NOMO-1 treated with DMSO at 0.1 percent for 48 hours (cell line): ENCODE measurements at regions not wholly inside any gene's neighbourhood (a gene's known extent, or its start where the extent isn't known, plus 50 kb on each side); places are given as distances from the start of the nearest gene placed in this dataset.
"Not testable (repeated sequence)": the region's sequence is repeated elsewhere in the genome, so short reads cannot be mapped to it uniquely, and the experiment has no call there.

ENCODE experiments used
- DNase-seq: peaks from one replicate; lab custom pipeline; 2025; ENCODE audit not compliant: unreplicated experiment; lab: John Stamatoyannopoulos, UW

DNA sequence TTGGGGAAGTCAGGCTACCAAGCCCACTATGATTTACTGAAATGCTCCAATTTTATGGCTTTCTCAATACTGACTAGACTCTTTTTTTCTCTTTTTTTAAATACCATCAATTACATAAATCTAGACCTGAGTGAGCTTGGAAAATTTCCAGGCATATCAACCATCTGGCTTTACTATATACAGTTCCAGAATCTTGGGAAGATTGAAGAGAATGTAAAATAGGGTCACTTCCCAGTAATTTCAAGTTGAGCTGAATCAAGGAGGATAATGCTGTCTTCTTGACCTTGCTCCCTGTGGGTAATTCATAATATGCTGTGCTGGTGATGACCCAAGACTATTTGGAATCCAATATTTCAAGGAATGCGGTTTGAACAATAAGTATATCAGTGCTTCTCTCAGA lies 108.1 kb downstream of the MAP3K21 start:
- no peak for DNase-seq

DNA sequence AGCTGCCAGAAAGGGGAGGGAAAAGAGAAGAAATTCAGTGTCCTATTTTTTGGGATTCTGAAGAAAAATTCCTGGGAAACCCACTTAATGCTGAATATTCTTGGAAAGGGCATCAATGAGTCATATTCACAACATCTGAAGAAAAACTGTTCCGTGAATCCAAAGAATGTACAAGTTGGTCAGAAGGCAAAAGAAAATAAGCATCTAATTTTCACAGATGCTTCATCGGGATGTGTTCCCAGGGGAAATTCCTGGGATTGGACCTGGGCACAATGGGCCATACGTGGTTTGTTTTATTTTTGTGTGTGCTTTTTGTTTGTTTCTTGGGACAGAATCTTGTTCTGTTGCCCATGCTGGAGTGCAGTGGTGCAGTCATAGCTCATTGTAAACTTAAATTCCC lies 112.2 kb downstream of the MAP3K21 start:
- no peak for DNase-seq

DNA sequence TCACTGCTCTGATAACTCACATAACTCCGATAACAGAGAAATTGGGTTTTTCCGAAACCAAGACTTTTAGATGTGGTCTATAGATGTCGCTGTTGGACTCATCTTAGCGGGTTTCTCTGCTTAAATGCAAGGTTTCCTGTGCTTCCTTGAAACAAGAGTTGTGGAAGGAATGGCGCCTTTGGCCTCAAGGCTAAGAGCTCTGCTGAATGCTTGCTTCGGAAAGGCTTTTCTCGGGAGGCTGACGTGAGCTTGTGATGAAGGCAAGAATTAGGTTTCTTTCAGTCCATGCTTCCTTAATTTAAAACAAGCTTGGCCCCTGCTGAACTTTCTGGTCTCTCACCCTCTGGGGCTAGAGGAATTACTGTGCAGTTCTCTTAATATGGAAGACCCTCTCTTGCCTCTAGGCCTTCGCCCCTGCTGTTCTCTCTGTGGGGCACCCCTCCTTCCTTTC lies 113.5 kb downstream of the MAP3K21 start:
- peak; percentile 56 for DNase-seq

DNA sequence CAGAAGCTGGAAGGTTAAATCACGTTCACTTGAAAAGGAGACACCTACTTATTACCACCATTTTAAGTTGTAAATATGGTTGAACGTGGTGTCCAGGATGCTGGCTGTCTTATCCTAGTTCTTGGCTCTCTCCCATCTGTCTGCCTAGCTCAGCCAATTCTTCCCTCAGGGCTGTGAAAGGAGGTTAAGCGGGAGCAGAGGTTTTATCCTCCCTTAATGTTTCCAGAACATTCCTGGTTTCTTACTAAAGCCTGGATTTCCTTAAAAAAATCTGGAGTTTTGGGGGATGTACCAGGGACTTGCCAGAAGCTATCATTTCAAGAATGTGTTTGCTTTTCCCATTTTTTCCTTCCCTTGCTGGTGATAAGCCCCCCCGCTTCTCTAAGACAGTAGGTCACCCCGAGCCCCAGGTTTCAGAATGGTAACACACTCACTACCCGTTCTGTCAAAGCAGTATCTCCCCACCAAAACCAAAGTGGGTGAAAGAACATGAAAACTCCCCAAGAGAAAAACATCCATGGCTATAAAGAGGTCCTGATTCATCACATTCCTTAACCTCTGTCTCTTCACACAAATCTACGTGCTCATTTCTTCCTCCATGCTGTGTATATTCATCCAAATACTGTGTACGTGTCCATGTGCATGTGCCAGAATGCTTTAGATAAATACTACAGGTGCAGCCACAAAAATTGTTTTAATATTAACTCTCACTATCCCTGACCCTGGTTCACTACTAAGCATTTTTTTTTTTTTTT lies 114.7 kb downstream of the MAP3K21 start:
- DNase-seq = no peak

DNA sequence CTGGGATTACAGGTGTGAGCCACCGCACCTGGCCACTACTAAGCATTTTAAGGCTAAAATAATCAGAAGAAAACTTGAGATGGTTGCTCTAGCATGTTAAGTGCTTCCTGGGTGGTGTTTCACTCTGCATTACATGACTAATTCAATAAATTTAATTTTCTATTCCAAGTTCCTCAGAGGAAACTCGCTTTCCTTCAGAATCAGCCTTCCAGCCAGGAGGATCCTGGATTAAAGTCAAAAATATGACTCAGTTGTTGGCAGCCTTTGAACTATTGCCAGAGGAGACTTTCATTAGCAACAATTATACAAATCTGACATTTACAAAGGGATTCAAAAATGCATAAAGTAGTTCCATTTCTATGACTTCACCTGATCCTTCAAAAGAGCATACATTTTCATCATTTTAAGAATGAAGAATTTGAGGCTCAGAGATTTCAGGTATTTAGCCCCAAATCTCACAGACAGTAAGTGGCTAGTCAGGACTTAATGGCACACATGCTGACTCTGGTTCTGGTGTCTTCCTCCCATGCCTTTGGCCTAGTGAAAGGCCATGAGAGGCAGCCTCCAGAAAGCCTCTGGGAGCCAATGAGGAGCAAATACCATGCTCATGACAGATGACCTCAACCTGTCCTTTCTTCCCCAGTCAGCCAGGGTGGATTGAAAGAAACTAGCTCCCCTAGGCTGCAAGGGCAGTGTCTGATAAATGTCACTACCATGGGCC lies 115.7 kb downstream of the MAP3K21 start:
- DNase-seq = no peak

DNA sequence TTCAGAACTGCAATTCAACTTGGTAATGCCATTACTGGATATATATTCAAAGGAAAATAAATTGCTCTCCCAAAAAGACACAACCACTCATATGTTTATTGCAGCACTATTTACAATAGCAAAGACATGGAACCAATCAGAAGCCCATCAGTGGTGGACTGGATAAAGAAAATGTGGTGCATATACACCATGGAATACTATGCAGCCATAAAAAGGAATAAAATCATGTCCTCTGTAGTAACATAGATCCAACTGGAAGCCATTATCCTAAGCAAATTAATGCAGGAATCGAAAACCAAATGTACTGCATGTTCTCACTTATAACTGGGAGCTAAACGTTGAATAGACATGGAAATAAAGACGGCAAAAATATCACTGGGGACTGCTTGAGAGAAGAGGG lies 117.0 kb downstream of the MAP3K21 start:
- no peak for DNase-seq

DNA sequence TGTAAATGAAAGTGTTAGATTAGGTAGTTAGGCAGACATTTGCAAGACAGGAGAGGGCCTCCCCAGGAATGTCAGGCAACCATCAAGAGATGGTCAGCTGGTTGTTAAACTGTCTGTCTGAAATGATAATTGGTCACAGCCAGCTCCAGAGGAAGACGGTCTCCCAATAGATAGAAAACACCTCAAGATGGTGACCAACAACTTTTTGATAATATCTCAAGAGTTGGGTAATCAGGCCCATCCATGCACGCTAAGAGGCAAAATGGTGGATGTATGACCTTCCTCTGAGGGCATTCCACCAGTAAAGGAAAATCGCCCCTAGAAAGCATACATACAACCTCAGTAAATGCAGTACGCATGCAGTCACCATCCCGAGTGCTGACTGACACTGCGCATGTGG lies 118.2 kb downstream of the MAP3K21 start:
- DNase-seq = no peak

DNA sequence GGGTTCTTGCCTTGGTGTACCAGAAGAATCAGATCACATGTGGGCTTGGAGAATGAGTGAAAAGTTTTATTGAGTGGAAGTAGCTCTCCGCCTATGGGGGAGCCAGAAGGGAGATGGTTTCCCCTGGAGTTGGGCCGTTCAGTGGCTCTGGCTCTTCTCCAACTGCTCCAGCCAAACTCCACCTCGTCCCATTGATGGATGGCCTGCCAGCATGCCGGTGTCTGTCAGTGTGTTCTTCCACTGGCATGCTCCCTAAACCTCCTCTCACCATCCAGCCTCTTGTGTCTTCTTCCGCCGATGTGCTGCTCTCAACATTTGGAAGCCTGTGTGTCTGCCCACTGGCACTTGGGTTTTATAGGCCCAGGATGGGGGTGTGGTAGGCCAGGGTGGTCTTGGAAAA lies 119.4 kb downstream of the MAP3K21 start:
- no peak for DNase-seq

DNA sequence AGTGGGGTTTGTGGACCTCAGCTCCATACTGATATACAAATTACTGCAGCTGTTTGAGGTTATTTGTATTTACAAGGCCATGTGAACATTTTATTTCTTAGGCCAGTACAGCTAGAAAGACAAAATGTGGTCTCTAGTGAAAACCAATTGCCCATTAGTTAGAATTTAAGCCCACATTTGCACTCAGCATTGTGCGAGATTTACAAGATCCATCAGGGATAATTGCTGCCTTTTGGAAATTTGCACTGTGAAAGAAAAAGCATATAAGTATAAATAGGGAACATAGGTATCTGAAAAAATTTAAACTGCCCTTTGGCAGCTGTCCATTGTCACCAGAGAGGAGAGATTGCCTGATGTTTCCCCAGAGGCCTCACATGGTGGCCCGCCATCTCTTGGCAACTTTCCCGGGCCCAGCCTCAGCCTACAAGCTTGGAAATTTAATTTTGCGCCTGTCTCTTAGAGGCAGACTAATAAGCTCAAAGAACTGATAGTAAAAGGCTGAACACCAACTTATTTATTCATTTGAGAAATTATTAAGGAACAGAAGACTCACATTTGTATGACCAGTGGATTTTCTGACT lies 120.7 kb downstream of the MAP3K21 start:
- no peak for DNase-seq

DNA sequence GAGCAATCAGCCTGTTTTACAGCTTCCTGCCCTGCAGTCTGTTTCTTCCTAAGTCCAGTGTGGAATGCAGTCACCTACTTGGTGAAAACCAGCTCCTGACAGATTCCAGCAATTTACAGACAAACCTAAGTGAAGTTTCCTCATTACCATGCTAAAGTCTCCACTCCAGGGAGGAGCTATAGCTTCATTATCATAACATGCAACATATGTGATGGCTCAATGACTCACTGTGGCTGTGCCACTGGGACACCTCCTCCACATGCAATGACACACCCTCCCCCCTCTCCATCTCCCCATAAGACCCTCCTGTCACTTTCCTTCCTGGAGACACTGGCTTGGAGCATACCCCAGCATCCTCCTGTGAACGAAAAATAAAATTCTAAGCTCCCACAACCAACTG lies 125.2 kb downstream of the MAP3K21 start:
- DNase-seq = no peak

DNA sequence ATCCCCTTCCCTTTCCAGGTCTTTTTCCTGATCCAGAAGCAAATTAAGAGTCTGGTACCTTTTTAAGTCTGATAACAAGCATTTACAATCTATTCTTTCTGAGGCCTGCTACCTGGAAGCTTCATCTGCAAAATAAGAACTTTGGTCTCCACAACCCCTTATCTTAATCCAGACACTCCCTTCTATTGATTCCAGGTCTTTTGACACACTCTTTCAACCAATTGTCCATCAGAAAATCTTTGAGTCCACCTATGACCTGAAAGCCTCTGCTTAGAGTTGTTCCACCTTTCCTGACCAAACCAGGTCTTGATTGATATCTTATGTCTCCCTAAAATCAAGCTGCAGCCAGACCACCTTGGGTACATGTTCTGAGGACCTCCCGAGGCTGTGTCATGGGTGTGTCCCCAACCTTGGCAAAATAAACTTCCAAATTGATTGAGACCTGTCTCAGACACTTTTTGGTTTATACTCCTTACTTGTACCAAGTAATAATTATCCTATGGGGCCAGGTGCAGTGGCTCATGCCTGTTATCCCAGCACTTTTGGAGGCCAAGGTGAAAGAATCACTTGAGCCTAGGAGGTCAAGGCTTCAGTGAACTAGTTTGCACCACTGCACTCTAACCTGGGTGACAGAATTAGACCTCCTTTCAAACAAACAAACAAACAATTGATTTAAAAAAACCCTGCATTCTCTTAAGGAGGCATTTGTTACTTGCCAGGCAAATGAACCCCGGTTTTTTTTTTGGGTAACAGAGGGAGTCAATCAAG lies 126.1 kb downstream of the MAP3K21 start:
- DNase-seq = no peak

DNA sequence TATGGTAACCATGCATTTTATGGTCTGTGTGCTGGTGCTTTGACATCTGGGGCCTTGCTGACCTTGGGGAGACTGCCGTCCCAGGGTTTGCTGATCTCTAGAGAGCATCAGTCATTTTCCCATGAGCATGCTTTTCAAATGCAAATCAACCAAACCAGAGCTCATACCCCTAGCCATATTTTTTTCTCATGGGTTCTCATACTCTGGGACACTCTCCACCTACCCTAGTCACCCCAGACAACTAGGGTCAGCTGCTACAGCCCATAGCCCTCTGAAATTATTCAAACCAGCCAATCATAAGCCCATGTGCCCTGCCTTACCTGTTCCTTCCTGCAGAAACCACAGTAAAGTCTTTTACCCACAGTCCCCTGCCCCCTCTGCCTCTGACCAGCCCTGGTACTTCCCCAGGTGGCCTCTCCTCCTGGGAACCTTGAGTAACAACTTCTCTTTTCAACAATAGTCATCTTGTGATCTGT lies 132.0 kb downstream of the MAP3K21 start:
- DNase-seq = no peak

DNA sequence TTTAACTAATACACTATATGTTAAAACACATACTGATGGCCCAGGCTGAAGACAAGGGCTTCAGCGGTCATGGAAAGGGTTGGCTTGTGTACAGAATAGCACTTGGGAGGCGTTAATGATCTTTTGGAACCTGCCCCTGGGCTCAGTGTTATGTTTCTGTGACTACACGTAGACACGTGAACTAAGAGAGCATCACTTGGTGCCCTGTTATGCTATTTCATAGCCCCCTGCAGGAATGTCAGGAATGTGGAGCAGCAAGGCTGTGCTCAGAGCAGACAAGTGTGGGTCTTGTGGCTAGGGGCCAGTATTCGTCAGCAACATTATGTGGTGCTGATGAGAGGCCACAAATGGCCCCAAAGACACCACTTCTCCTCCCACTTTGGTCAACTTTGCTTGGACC lies 132.4 kb downstream of the MAP3K21 start:
- DNase-seq = no peak

DNA sequence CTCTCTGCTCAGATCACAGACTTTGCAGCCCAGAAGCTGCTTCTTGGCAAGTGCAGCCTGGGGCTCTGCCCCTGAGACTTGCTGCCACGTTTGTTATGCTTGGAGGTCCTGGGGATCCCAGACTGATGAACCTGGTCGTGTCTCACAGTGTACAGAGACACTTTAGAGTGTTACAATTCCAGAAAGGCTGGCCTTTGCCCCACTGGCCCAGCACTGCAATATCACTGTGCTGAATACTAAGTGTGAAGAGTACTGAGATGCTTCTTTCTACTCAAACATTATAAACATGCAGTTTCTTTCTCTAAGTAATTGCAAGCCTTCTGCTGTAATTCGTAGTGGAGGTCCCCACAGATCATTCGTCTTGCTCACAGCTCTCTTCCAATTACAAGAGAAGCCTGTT lies 133.2 kb downstream of the MAP3K21 start:
- DNase-seq = no peak

DNA sequence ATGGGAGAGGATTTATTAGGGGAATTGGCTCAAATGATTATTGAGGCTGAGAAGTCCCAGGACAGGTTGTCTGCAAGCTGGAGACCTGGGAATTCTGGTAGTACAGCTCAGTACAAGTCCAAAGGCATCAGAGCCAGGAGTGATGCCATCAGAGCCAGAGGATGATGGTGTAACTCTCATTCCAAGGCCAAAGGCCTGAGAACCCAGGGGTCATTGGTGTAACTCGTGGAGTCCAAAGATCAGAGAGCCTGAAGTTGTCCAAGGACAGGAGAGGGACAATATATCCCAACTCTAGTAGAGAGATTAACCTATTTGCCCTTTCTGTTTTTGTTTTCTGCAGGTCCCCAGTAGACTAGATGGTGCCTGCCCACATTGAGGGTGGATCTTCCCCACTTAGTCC lies 134.3 kb downstream of the MAP3K21 start:
- DNase-seq = no peak

DNA sequence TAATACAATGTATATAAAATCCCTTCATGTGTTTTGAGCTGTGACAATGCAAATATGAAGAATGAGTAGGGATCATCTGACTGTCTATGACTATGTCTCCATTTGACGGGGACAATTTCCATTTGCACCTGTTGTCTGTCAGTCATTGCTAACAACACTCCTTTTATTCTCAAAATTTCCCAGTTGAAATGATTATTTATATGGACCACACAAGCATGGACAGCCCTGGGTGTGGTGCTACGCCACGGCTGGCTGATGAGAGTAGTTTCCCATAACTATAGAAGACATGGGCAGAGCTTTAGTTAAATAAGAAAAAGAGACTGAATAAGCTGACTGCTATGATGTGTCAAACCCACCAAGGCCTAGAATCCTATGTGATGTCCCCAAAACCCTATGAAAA lies 135.8 kb downstream of the MAP3K21 start:
- DNase-seq = no peak

DNA sequence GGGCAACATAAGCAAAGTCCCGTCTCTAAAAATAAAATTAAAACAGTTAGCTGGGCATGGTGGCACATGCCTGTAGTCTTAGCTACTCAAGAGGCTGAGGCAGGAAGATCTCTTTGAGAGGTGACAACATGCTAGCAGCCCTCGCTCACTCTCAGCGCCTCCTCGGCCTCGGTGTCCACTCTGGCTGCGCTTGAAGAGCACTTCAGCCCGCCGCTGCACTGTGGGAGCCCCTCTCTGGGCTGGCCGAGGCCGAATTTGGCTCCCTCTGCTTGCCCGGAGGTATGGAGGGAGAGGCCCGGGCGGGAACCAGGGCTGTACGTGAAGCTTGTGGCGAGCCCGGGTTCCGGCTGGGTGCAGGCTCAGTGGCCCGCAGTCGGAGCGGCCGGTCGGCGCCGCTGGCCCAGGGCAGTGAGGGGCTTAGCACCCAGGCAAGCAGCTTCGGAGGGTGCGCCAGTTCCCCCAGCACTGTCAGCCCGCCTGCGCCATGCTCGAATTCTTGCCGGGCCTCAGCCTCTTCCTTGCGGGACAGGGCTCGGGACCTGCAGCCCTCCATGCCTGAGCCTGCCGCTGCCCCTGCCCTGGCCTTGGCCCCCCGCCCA lies 138.3 kb downstream of the MAP3K21 start:
- DNase-seq = no peak

DNA sequence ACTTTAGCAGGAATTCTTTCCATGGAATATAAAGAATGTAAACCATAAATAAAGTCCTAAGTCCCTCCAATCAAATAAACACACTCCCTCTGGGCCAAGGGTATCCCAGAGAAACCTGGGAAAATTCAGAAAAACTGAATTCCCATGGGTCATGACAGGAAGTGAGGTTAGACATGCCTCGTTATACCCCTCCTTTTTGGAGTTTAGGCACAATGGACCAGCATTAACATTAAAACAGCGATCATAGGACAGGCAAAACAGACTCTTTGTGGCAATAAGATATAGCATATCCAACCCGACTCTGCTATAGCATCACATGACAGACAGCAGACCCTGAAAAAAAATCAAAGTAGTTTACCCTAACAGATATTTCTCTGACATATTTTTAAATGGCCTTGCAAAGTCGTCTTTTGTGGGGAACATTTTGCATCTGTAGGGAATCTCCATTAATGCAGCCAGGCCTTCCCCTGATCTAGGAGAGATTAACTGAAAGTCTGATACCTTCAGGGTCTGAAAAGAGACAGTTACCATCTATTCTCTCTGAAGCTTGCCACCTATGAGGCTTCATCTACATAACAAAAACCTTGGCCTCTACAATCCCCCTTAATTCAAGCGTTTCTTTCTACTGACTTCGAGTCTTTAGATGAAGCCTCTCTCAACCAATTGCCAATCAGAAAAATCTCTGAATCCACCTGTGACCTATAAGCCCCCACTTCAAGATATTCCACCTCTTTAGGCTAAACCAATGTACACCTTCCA lies 143.0 kb upstream of the KCNK1 start:
- DNase-seq = no peak

DNA sequence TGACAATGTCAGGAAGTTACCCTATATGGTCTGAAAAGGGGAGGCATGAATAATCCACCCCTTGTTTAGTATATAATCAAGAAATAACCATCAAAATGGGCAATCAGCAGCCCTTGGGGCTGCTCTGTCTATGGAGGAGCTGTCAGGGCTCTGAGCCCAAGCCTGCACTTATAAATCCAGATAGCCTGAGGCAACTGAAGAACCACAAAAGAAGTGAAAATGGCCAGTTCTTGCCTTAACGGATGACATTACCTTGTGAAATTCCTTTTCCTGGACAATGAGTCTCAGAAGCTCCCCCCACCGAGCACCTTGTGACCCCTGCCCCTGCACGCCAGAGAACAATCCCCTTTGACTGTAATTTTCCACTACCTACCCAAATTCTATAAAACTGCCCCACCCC lies 142.1 kb upstream of the KCNK1 start:
- DNase-seq = not testable (repeated sequence)

DNA sequence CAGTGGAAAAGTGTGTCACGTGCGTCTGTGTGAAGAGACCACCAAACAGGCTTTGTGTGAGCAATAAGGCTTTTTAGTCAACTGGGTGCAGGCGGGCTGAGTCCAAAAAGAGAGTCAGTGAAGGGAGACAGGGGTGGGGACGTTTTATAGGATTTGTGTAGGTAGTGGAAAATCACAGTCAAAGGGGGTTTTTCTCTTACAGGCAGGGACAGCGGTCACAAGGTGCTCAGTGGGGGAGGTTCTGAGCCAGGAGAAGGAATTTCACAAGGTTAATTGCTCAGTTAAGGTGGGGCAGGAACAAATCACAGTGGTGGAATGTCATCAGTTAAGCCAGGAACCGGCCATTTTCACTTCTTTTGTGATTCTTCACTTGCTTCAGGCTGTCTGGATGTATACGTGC lies 141.1 kb upstream of the KCNK1 start:
- DNase-seq = not testable (repeated sequence)
